Smooth muscle cell of the brain vasculature (primary cell): ENCODE measurements at regions not wholly inside any gene's neighbourhood (a gene's known extent, or its start where the extent isn't known, plus 50 kb on each side); places are given as distances from the start of the nearest gene placed in this dataset.

Source experiments
- DNase-seq: peaks from one replicate; pipeline ENCODE4 v3.0.0-alpha.2; 2012; ENCODE audit warnings: low read depth, low spot score

GRCh38 chr2:188851311-188851710 is 122.9 kb upstream of the COL3A1 start:
- no peak for DNase-seq

GRCh38 chr2:188851826-188852225 is 122.3 kb upstream of the COL3A1 start:
- DNase-seq, result no peak

- no peak for DNase-seq
Measured at GRCh38 chr2:188852772-188853171, 121.4 kb upstream of the COL3A1 start.

- DNase-seq, result no peak
Measured at GRCh38 chr2:188853307-188853706, 120.9 kb upstream of the COL3A1 start.

GRCh38 chr2:188865681-188866080 is 108.5 kb upstream of the COL3A1 start:
- DNase-seq, result no peak

- no peak for DNase-seq
Measured at GRCh38 chr2:188869550-188869949, 104.6 kb upstream of the COL3A1 start.

GRCh38 chr2:188870289-188870688 is 103.9 kb upstream of the COL3A1 start:
- no peak for DNase-seq

GRCh38 chr2:188875104-188875503 is 99.1 kb upstream of the COL3A1 start:
- no peak for DNase-seq

- DNase-seq, result no peak
Measured at GRCh38 chr2:188878716-188879115, 95.5 kb upstream of the COL3A1 start.

- no peak for DNase-seq
Measured at GRCh38 chr2:188880740-188881139, 93.4 kb upstream of the COL3A1 start.

GRCh38 chr2:188881434-188881833 is 92.7 kb upstream of the COL3A1 start:
- DNase-seq, result no peak

GRCh38 chr2:188884046-188884445 is 90.1 kb upstream of the COL3A1 start:
- peak; percentile 65 for DNase-seq

GRCh38 chr2:188884517-188884916 is 89.7 kb upstream of the COL3A1 start:
- DNase-seq, result no peak

GRCh38 chr2:188889187-188889586 is 85.0 kb upstream of the COL3A1 start:
- DNase-seq, result no peak

GRCh38 chr2:188890755-188891154 is 83.4 kb upstream of the COL3A1 start:
- DNase-seq, result no peak

GRCh38 chr2:188892636-188893035 is 81.5 kb upstream of the COL3A1 start:
- no peak for DNase-seq

- no peak for DNase-seq
Measured at GRCh38 chr2:188893972-188894371, 80.2 kb upstream of the COL3A1 start.

- no peak for DNase-seq
Measured at GRCh38 chr2:188894979-188895378, 79.2 kb upstream of the COL3A1 start.

- peak; percentile 29 for DNase-seq
Measured at GRCh38 chr2:188897096-188897495, 77.1 kb upstream of the COL3A1 start.

GRCh38 chr2:188898261-188898660 is 75.9 kb upstream of the COL3A1 start:
- DNase-seq, result no peak

- no peak for DNase-seq
Measured at GRCh38 chr2:188902901-188903491, 71.2 kb upstream of the COL3A1 start.

GRCh38 chr2:188903740-188904139 is 70.4 kb upstream of the COL3A1 start:
- DNase-seq, result no peak

GRCh38 chr2:188909036-188909435 is 65.1 kb upstream of the COL3A1 start:
- DNase-seq, result no peak

GRCh38 chr2:188916736-188917135 is 57.4 kb upstream of the COL3A1 start:
- DNase-seq, result no peak
